Hepatocyte (in vitro differentiated cells): ENCODE measurements at regions not wholly inside any gene's neighbourhood (a gene's known extent, or its start where the extent isn't known, plus 50 kb on each side); places are given as distances from the start of the nearest gene placed in this dataset.

Experiments used
- DNase-seq: peaks from one replicate; pipeline ENCODE4 v3.0.0-alpha.2; 2016; ENCODE audit warnings: low spot score
- H2AFZ ChIP-seq: fragments of 200-600 bp; sonication (generic); 2 replicates; pipeline ENCODE4 v1.6.0; 2016; ENCODE audit warnings: antibody characterized with exemption, mild to moderate bottlenecking
- H3K27ac ChIP-seq: fragments of 200-600 bp; sonication (generic); 2 replicates; pipeline ENCODE4 v1.5.1; 2016; ENCODE audit warnings: mild to moderate bottlenecking
- H3K27me3 ChIP-seq: fragments of 200-600 bp; sonication (generic); 2 replicates; pipeline ENCODE4 v1.6.1; 2016
- H3K36me3 ChIP-seq: fragments of 200-600 bp; sonication (generic); replicated peaks from 2 replicates; pipeline ENCODE4 v1.5.1; 2016; ENCODE audit warnings: low read depth; ENCODE audit not compliant: insufficient read depth
- H3K4me1 ChIP-seq: fragments of 200-600 bp; sonication (generic); 2 replicates; pipeline ENCODE4 v1.5.1; 2016; ENCODE audit warnings: mild to moderate bottlenecking, moderate library complexity; ENCODE audit not compliant: insufficient read depth
- H3K4me2 ChIP-seq: fragments of 200-600 bp; sonication (generic); 2 replicates; pipeline ENCODE4 v1.6.0; 2016
- H3K4me3 ChIP-seq: fragments of 200-600 bp; sonication (generic); 2 replicates; pipeline ENCODE4 v1.5.1; 2016; ENCODE audit warnings: mild to moderate bottlenecking
- H3K79me2 ChIP-seq: fragments of 200-600 bp; sonication (generic); 2 replicates; pipeline ENCODE4 v1.6.0; 2017; ENCODE audit warnings: mild to moderate bottlenecking
- H3K9me2 ChIP-seq: fragments of 200-600 bp; sonication (generic); replicated peaks from 2 replicates; pipeline ENCODE4 v1.6.0; 2017; ENCODE audit warnings: mild to moderate bottlenecking; ENCODE audit not compliant: insufficient read depth
- H3K9me3 ChIP-seq: fragments of 200-600 bp; sonication (generic); 2 replicates; pipeline ENCODE4 v1.5.1; 2016; ENCODE audit warnings: low read depth, mild to moderate bottlenecking
- H4K20me1 ChIP-seq: fragments of 200-600 bp; sonication (generic); 2 replicates; pipeline ENCODE4 v1.6.0; 2016; ENCODE audit warnings: mild to moderate bottlenecking; ENCODE audit not compliant: insufficient read depth, poor library complexity, severe bottlenecking
- EZH2 ChIP-seq: fragments of 200-600 bp; sonication (generic); IDR thresholded peaks from 2 replicates; pipeline ENCODE4 v1.6.1; 2016; ENCODE audit warnings: antibody characterized with exemption, mild to moderate bottlenecking, borderline replicate concordance
- EZH2phosphoT487 ChIP-seq: fragments of 200-600 bp; sonication (generic); IDR thresholded peaks from one replicate; pipeline ENCODE4 v1.6.1; 2018; ENCODE audit warnings: antibody characterized with exemption, mild to moderate bottlenecking, low read depth, moderate library complexity; ENCODE audit not compliant: unreplicated experiment, severe bottlenecking
- WGBS: methylation state at CpG from one replicate; pipeline ENCODE4 v1.1.6; 2016; ENCODE audit warnings: low lambda C conversion rate; ENCODE audit errors: missing lambda C conversion rate; 5-methylcytosine and 5-hydroxymethylcytosine counted together
- TF ChIP-seq, protein P1 (sequence below): fragments of 200-600 bp; sonication (generic); IDR thresholded peaks from 2 replicates; pipeline ENCODE4 v1.5.1; 2016; ENCODE audit warnings: antibody characterized with exemption, mild to moderate bottlenecking; ENCODE audit not compliant: poor library complexity

DNA sequence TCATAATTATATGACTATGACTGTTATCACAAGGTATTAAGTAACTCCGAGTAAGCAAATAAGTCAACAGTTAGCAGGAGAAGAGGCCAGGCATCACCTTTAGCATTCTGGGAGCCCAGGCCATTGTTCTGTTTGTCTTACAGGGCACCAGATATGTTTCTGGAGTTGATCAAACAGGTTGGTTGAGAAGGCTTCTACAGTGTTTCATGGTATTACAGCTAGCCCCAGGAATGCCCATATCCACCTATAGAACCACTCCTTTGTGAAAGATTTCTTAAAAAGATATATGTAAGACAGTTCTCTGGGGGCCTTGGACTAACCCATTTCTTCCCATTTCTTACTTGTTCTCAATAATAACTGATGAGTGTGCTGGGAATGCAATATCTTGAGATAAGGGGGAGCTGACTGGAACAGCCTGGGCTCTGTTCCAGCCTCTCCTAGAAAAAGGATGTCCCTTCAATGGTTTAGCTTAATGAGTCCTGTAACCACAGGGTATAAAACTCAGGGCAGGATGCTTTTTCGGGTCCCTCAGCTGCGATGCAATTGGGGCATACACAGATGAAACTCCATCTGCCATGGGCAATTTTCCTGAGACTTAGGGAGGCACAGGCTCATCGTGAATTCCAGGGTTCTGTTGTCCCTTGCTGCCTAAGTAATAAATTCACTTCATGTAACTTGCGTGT, 286.4 kb downstream of the BAMBI start:
- Histone ChIP-seq H2AFZ (no peak overlapping the region), H3K36me3 (no peaks in the 10 kb centered on the region), H3K27me3 (no peaks in the 10 kb centered on the region), H3K4me1 (no peaks in the 10 kb centered on the region), H4K20me1 (no peaks in the 10 kb centered on the region), H3K27ac (no peak overlapping the region), H3K79me2 (no peaks in the 10 kb centered on the region), H3K4me3 (no peak overlapping the region), H3K9me3 (no peaks in the 10 kb centered on the region), H3K4me2 (no peak overlapping the region), H3K9me2 (no peaks in the 10 kb centered on the region)
- 89% methylated on average over 5 of the region's 5 CpGs for WGBS
- no peak for DNase-seq
- no peak for TF ChIP-seq EZH2
- TF ChIP-seq, protein P1, sequence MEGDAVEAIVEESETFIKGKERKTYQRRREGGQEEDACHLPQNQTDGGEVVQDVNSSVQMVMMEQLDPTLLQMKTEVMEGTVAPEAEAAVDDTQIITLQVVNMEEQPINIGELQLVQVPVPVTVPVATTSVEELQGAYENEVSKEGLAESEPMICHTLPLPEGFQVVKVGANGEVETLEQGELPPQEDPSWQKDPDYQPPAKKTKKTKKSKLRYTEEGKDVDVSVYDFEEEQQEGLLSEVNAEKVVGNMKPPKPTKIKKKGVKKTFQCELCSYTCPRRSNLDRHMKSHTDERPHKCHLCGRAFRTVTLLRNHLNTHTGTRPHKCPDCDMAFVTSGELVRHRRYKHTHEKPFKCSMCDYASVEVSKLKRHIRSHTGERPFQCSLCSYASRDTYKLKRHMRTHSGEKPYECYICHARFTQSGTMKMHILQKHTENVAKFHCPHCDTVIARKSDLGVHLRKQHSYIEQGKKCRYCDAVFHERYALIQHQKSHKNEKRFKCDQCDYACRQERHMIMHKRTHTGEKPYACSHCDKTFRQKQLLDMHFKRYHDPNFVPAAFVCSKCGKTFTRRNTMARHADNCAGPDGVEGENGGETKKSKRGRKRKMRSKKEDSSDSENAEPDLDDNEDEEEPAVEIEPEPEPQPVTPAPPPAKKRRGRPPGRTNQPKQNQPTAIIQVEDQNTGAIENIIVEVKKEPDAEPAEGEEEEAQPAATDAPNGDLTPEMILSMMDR = no peak
- TF ChIP-seq EZH2phosphoT487 = no peak

DNA sequence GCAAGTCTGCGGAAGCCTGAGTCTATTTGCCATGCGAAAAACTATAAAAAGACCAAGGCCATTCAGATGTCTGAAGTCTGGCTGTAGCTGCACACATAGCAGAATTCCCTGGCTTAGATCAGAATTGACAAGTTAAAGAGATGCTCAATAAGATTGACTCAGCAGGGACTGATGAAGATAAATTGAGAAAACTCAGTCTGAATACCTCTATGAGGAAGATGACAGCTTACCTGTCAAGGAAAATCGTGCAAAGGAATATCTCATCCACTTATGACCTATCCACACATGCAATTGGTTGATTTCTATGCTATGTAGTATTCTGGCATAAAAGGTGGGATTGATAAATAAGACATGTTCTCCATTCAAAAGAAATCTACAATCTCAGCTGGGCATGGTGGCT, 288.6 kb downstream of the BAMBI start:
- Histone ChIP-seq H3K27me3 (no peaks in the 10 kb centered on the region), H2AFZ (no peak overlapping the region), H3K9me2 (no peaks in the 10 kb centered on the region), H3K4me1 (no peaks in the 10 kb centered on the region), H3K36me3 (no peaks in the 10 kb centered on the region), H3K79me2 (no peaks in the 10 kb centered on the region), H3K27ac (no peak overlapping the region), H3K9me3 (no peaks in the 10 kb centered on the region), H3K4me2 (no peak overlapping the region), H3K4me3 (no peak overlapping the region), H4K20me1 (no peaks in the 10 kb centered on the region)
- TF ChIP-seq, protein P1 = no peak
- no peak for TF ChIP-seq EZH2phosphoT487
- TF ChIP-seq EZH2 = no peak
- 66% methylated on average over 3 of the region's 3 CpGs for WGBS
- no peak for DNase-seq

DNA sequence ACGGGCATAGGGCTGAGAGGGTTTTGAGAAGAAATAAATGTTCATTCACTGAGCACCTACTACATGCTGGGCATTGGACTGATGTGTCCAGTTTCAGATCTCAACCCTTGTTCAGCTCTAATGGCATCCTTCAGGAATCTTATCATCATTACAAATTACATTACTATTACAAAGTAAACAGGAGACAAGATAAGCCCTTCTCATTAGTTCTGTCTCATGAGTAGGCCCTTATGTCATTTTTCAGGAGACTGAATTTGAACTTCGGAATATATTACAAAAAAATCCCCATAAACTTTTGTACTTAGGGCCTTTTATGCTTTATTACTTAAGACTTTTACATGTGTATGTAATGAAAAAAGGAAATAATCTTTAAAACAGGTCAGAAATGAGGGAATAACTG, 289.7 kb downstream of the BAMBI start:
- Histone ChIP-seq H3K27ac (no peak overlapping the region), H4K20me1 (no peaks in the 10 kb centered on the region), H3K79me2 (no peaks in the 10 kb centered on the region), H3K4me3 (no peak overlapping the region), H3K27me3 (no peaks in the 10 kb centered on the region), H3K4me2 (no peak overlapping the region), H3K9me2 (no peaks in the 10 kb centered on the region), H3K36me3 (no peaks in the 10 kb centered on the region), H3K9me3 (no peaks in the 10 kb centered on the region), H3K4me1 (no peaks in the 10 kb centered on the region), H2AFZ (no peak overlapping the region)
- DNase-seq = no peak
- WGBS = 75% methylated on average over 2 of the region's 2 CpGs
- TF ChIP-seq, protein P1 = no peak
- TF ChIP-seq EZH2phosphoT487 (no peak), EZH2 (no peak)

DNA sequence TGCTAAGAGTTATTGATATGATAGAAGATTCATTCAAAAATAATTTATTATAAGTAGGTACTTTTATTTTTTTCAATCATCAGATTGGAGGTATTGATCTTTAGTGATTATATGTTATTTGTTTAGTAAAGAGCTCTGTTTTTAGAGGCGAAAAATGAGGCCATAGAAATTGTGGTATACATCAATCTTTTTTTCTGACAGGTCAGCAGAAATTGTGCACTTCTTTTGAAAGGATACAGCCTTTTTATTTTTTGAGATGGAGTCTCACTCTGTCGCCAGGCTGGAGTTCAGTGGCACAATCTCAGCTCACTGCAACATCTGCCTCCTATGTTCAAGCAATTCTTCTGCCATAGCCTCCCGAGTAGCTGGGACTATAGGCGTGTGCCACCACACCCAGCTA, 292.1 kb downstream of the BAMBI start:
- Histone ChIP-seq H3K9me3 (no peaks in the 10 kb centered on the region), H3K4me1 (no peaks in the 10 kb centered on the region), H2AFZ (no peak overlapping the region), H3K36me3 (no peaks in the 10 kb centered on the region), H4K20me1 (no peaks in the 10 kb centered on the region), H3K4me2 (no peak overlapping the region), H3K4me3 (no peak overlapping the region), H3K79me2 (no peaks in the 10 kb centered on the region), H3K27me3 (no peaks in the 10 kb centered on the region), H3K9me2 (no peaks in the 10 kb centered on the region), H3K27ac (no peak overlapping the region)
- no peak for DNase-seq
- 97% methylated on average over 4 of the region's 4 CpGs for WGBS
- TF ChIP-seq, protein P1 = no peak
- TF ChIP-seq EZH2phosphoT487 (no peak), EZH2 (no peak)
